GM10266 (cell line): ENCODE measurements at regions not wholly inside any gene's neighbourhood (a gene's known extent, or its start where the extent isn't known, plus 50 kb on each side); places are given as distances from the start of the nearest gene placed in this dataset.

Source experiments
- DNase-seq: peaks from one replicate; pipeline ENCODE4 v3.0.0; 2012; ENCODE audit errors: extremely low spot score
- TF ChIP-seq, protein P1 (sequence below): IDR thresholded peaks from 2 replicates; pipeline ENCODE4 v1.5.1; 2012; ENCODE audit warnings: mild to moderate bottlenecking, low read depth; ENCODE audit not compliant: control insufficient read depth, insufficient read depth; ENCODE audit errors: missing control alignments

GRCh38 chrX:99078301-99078700 lies 1331.8 kb downstream of the PCDH19 start:
- TF ChIP-seq, protein P1, sequence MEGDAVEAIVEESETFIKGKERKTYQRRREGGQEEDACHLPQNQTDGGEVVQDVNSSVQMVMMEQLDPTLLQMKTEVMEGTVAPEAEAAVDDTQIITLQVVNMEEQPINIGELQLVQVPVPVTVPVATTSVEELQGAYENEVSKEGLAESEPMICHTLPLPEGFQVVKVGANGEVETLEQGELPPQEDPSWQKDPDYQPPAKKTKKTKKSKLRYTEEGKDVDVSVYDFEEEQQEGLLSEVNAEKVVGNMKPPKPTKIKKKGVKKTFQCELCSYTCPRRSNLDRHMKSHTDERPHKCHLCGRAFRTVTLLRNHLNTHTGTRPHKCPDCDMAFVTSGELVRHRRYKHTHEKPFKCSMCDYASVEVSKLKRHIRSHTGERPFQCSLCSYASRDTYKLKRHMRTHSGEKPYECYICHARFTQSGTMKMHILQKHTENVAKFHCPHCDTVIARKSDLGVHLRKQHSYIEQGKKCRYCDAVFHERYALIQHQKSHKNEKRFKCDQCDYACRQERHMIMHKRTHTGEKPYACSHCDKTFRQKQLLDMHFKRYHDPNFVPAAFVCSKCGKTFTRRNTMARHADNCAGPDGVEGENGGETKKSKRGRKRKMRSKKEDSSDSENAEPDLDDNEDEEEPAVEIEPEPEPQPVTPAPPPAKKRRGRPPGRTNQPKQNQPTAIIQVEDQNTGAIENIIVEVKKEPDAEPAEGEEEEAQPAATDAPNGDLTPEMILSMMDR, result no peak
- no peak for DNase-seq

DNA sequence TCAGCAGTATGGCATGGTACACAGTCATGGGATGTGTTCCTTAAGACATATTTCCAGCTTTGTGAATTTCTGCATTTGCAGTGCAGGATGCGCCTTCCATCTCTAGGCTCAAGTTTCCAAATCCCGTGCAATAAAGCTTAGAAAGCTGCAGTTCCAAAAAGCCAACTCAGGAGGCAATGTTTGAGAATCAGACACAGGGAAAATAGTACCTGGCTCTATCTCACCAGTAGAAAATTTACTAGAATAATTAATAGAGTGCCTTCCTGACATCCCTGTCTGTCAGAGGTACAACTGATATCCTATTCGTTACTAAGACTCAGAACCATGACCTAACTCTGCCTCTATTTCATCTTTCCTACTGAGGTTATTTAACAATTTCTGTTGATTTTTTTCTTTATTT lies 1333.0 kb downstream of the PCDH19 start:
- TF ChIP-seq, protein P1, result no peak
- no peak for DNase-seq

GRCh38 chrX:99073551-99073950 lies 1336.5 kb downstream of the PCDH19 start:
- TF ChIP-seq, protein P1, result no peak
- DNase-seq, result no peak

- DNase-seq, result no peak
- TF ChIP-seq, protein P1, result no peak
Observed at GRCh38 chrX:99051639-99052038, 1358.4 kb downstream of the PCDH19 start.

DNA sequence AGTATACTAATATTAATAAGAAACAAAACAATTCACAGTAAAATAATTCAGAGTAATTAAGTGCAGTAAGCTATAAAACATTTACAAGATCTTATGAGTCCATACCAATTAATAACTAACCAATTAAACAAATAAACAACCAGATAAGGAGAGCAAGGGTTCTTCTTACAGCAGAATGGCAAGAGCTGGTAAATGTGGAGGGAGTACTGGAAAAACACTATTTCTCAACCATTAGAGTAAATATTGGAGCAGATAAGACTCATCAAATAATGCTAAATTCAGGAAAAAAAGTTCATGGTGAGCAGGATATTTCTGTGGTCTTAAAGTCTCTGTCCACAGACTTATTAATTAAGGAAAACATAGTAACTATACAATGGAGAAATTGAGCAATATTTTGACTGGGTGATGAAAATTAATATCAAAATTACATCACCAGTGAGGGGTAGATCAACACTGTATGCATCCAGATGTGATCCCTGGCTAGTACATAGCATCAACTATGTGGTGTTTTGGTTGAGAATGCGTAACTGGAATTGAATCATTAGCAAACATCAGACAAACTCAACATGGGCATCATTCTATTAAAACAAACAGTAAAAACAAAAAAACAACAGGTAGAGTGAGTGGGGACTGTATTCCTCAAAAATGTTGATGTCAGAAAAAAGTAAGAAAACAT lies 1376.7 kb downstream of the PCDH19 start:
- no peak for DNase-seq

GRCh38 chrX:99010957-99011356 lies 1399.1 kb downstream of the PCDH19 start:
- DNase-seq, result no peak
- TF ChIP-seq, protein P1, result no peak

More for the DNA sequence above, 1376.7 kb downstream of the PCDH19 start:
- TF ChIP-seq, protein P1, result no peak

DNA sequence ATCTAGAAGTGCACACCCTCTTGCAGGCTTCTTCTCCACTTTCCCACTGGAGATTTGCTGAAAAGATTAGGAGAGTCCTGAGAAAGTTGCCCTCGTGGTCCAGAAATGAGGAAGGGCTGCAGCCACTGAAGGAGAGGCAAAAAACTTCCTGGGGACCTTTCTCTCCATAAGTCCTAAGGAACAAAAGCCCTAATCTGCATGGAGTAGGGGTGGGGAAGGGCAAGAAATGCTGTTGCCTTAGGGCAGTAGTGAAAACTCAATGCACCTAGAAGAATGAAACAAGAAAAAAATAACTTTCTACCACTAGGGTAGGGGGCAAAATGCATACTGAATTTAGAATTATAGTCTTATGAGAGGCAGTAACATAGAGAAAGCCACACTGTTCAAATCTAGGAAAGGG lies 1408.8 kb downstream of the PCDH19 start:
- TF ChIP-seq, protein P1, result no peak
- no peak for DNase-seq
